Activated CD8-positive, alpha-beta T cell treated with anti-CD3 and anti-CD28 coated beads for 36 hours (primary cell): ENCODE measurements at regions not wholly inside any gene's neighbourhood (a gene's known extent, or its start where the extent isn't known, plus 50 kb on each side); places are given as distances from the start of the nearest gene placed in this dataset.

Experiments
- ATAC-seq: fragments of 200-7000 bp; cut with Tn5 transposase; one replicate; pipeline ENCODE4 v1.10.0; 2021; ENCODE audit warnings: mild to moderate bottlenecking, moderate library complexity
- CTCF ChIA-PET: fragments of 350-600 bp; sonication (Branson Sonifier 250); formaldehyde crosslinking; loops from one replicate; lab custom pipeline; 2021; ENCODE audit warnings: antibody characterized with exemption; lab: Charles Lee
- POLR2A ChIA-PET: fragments of 350-600 bp; sonication (Branson Sonifier 250); formaldehyde crosslinking; loops from one replicate; lab custom pipeline; 2021; ENCODE audit warnings: antibody characterized with exemption; lab: Charles Lee
- DNase-seq: peaks from one replicate; pipeline ENCODE4 v3.0.0-alpha.2; 2020
- H3K27ac Mint-ChIP-seq: one replicate; pipeline ENCODE4 v1.8.0; 2021; ENCODE audit warnings: mild to moderate bottlenecking, mixed read lengths
- H3K27me3 Mint-ChIP-seq: one replicate; pipeline ENCODE4 v1.8.0; 2021; ENCODE audit warnings: mixed read lengths
- H3K36me3 Mint-ChIP-seq: one replicate; pipeline ENCODE4 v1.8.0; 2021; ENCODE audit warnings: low read depth, mixed read lengths
- H3K4me1 Mint-ChIP-seq: one replicate; pipeline ENCODE4 v1.8.0; 2021; ENCODE audit warnings: low read depth, mixed read lengths
- H3K4me3 Mint-ChIP-seq: one replicate; pipeline ENCODE4 v1.8.0; 2021; ENCODE audit warnings: mild to moderate bottlenecking, moderate library complexity, mixed read lengths
- H3K9me3 Mint-ChIP-seq: one replicate; pipeline ENCODE4 v1.8.0; 2021; ENCODE audit warnings: mixed read lengths
- CTCF ChIP-seq: fragments of 200-600 bp; IDR thresholded peaks from one replicate; pipeline ENCODE4 v1.8.0; 2022; ENCODE audit warnings: antibody characterized with exemption, mild to moderate bottlenecking
- intact Hi-C: fragments of 100-400 bp; cut with micrococcal nuclease; formaldehyde crosslinking; loops from one replicate; pipeline ENCODE4 v1.10.0; 2022

DNA sequence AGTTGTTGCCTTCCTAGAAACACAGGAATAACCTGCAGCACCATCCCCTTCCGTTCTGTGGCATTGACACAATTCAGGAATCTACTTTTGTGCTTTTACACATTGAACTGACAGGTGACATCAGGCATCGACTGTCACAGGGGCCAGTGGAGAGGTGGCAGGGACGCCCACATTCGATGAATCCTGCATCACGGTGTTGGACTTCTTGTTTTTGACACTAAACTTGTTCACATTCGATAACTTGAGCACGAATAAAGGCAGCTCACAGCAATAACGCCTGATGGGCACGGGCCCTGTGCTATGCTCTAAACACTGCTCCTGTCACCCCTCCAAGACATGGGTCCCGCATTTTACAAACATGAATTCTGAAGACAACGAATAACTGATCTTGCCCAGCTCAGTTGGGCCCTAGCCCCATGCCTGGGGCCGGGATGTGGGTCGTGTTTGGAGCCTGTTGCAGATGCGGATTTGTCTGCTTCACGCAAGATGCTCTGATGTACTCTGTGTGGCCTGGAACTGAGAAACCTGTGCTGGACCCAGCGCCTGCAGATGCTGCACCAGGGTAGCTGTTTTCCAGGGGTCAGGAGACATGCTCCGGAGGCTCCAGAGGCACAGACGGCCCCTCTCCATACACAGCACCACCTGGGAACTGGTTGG lies 75.7 kb downstream of the TTLL2 start:
- no peak for TF ChIP-seq CTCF
- CTCF ChIA-PET, result no interaction called here
- Mint-ChIP-seq H3K9me3 (no peaks in the 10 kb centered on the region), H3K4me1 (no peaks in the 10 kb centered on the region), H3K36me3 (no peaks in the 10 kb centered on the region), H3K27me3 (peaks cover 4% of the 10 kb centered on the region), H3K4me3 (no peak overlapping the region), H3K27ac (no peak overlapping the region)
- DNase-seq (no peak), ATAC-seq (no peak)
- POLR2A ChIA-PET, result no interaction called here
- intact Hi-C loops, result no loop called here

DNA sequence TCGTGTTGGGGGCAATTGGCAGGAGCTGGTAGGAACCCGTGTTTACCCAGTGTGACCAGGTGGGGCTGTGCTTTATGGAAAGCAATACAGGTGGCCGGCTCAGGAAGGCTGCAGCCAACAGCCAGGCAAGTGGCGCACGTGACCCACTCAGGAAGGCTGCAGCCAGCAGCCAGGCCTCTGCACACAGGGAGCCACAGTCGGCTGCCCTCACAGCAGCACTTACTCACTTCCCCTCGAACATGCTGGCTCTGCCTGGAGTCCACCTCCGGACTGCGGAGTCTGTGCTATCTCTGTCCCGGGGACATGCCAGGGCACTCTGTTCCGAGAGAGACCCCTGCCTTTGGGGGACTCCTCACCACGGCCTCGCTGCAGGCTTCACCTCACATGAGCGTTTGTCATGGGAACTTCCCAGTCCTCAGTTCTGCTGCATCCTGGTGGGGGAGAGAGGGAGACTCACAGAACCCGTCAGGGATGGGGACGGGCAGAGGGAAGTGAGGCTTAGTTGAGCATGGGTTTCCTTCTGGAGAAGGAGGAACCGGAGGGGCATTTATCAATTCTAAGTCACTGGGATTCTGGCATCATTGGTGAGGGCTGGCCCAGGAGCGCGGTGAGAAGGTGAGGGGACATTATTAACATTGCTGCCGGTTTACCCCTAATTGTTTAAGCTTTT lies 76.8 kb downstream of the TTLL2 start:
- POLR2A ChIA-PET, result no interaction called here
- DNase-seq (no peak), ATAC-seq (no peak)
- Mint-ChIP-seq H3K27me3 (peaks cover 4% of the 10 kb centered on the region), H3K4me1 (no peaks in the 10 kb centered on the region), H3K36me3 (no peaks in the 10 kb centered on the region), H3K4me3 (no peak overlapping the region), H3K27ac (no peak overlapping the region), H3K9me3 (no peaks in the 10 kb centered on the region)
- TF ChIP-seq CTCF, result no peak
- intact Hi-C loops, result no loop called here
- CTCF ChIA-PET, result no interaction called here

- H3K4me3 Mint-ChIP-seq, result no peak overlapping the region
- intact Hi-C loops, result no loop called here
- no peaks in the 10 kb centered on the region for H3K4me1 Mint-ChIP-seq
- CTCF ChIA-PET, result no interaction called here
- H3K36me3 Mint-ChIP-seq, result no peaks in the 10 kb centered on the region
- DNase-seq (no peak), ATAC-seq (no peak)
- H3K27ac Mint-ChIP-seq, result no peak overlapping the region
- H3K27me3 Mint-ChIP-seq, result peaks cover 4% of the 10 kb centered on the region
- no peak for TF ChIP-seq CTCF
- POLR2A ChIA-PET, result no interaction called here
- no peaks in the 10 kb centered on the region for H3K9me3 Mint-ChIP-seq
Observed at GRCh38 chr6:167402195-167402686, 77.4 kb downstream of the TTLL2 start.

- CTCF ChIA-PET, result no interaction called here
Observed at GRCh38 chr6:167403427-167403826, 78.5 kb downstream of the TTLL2 start.

More at GRCh38 chr6:167403427-167403826, 78.5 kb downstream of the TTLL2 start:
- Mint-ChIP-seq H3K27ac (no peak overlapping the region), H3K27me3 (peaks cover 4% of the 10 kb centered on the region), H3K36me3 (no peaks in the 10 kb centered on the region), H3K4me3 (no peak overlapping the region), H3K9me3 (no peaks in the 10 kb centered on the region), H3K4me1 (no peaks in the 10 kb centered on the region)
- ATAC-seq (no peak), DNase-seq (no peak)
- intact Hi-C loops, result no loop called here
- POLR2A ChIA-PET, result no interaction called here
- TF ChIP-seq CTCF, result no peak
